ENCODE measurements at regions not wholly inside any gene's neighbourhood (a gene's known extent, or its start where the extent isn't known, plus 50 kb on each side); places are given as distances from the start of the nearest gene placed in this dataset.

- no peaks in the 10 kb centered on the region for H3K36me3 ChIP-seq (ENCODE audit: control insufficient read depth, insufficient read depth, low read length, severe bottlenecking)
- no peak overlapping the region for H3K9ac ChIP-seq (ENCODE audit: low read length)
- H3K4me3 ChIP-seq (ENCODE audit: low read length), result no peak overlapping the region
- H3K4me1 ChIP-seq (ENCODE audit: control insufficient read depth, insufficient read depth, low read length), result peaks cover 13% of the 10 kb centered on the region
- DNase-seq (ENCODE audit: low read depth), result peak; percentile 67
- H3K9me3 ChIP-seq (ENCODE audit: control insufficient read depth, low read length), result no peaks in the 10 kb centered on the region
- peaks cover 5% of the 10 kb centered on the region for H3K27me3 ChIP-seq (replicated peaks; ENCODE audit: control insufficient read depth, insufficient read depth, low read length)
Measured at GRCh38 chr9:28212979-28213378, 639.7 kb upstream of the C9orf72 start.

GRCh38 chr9:28215536-28216299, 642.4 kb upstream of the C9orf72 start:
- H3K27me3 ChIP-seq (replicated peaks; ENCODE audit: control insufficient read depth, insufficient read depth, low read length), result peaks cover 5% of the 10 kb centered on the region
- H3K4me1 ChIP-seq (ENCODE audit: control insufficient read depth, insufficient read depth, low read length), result peaks cover 13% of the 10 kb centered on the region
- no peaks in the 10 kb centered on the region for H3K36me3 ChIP-seq (ENCODE audit: control insufficient read depth, insufficient read depth, low read length, severe bottlenecking)
- DNase-seq (ENCODE audit: low read depth), result no peak
- no peak overlapping the region for H3K4me3 ChIP-seq (ENCODE audit: low read length)
- no peak overlapping the region for H3K9ac ChIP-seq (ENCODE audit: low read length)
- H3K9me3 ChIP-seq (ENCODE audit: control insufficient read depth, low read length), result no peaks in the 10 kb centered on the region

GRCh38 chr9:28232686-28233085, 659.4 kb upstream of the C9orf72 start:
- Histone ChIP-seq H3K9me3 (ENCODE audit: control insufficient read depth, low read length) (peaks cover 7% of the 10 kb centered on the region), H3K36me3 (ENCODE audit: control insufficient read depth, insufficient read depth, low read length, severe bottlenecking) (no peaks in the 10 kb centered on the region), H3K9ac (ENCODE audit: low read length) (no peak overlapping the region), H3K4me3 (ENCODE audit: low read length) (no peak overlapping the region), H3K27me3 (replicated peaks; ENCODE audit: control insufficient read depth, insufficient read depth, low read length) (no peaks in the 10 kb centered on the region), H3K4me1 (ENCODE audit: control insufficient read depth, insufficient read depth, low read length) (peaks cover 13% of the 10 kb centered on the region)
- no peak for DNase-seq (ENCODE audit: low read depth)

GRCh38 chr9:28234133-28234893, 661.0 kb upstream of the C9orf72 start:
- peak; percentile 2 for DNase-seq (ENCODE audit: low read depth)

GRCh38 chr9:28234894-28235277, 661.6 kb upstream of the C9orf72 start:
- DNase-seq (ENCODE audit: low read depth), result peak; percentile 30
- Histone ChIP-seq H3K9me3 (ENCODE audit: control insufficient read depth, low read length) (peaks cover 9% of the 10 kb centered on the region), H3K36me3 (ENCODE audit: control insufficient read depth, insufficient read depth, low read length, severe bottlenecking) (no peaks in the 10 kb centered on the region), H3K27me3 (replicated peaks; ENCODE audit: control insufficient read depth, insufficient read depth, low read length) (no peaks in the 10 kb centered on the region), H3K4me3 (ENCODE audit: low read length) (no peak overlapping the region), H3K9ac (ENCODE audit: low read length) (no peak overlapping the region), H3K4me1 (ENCODE audit: control insufficient read depth, insufficient read depth, low read length) (peaks cover 13% of the 10 kb centered on the region)

More at GRCh38 chr9:28234133-28234893, 661.0 kb upstream of the C9orf72 start:
- Histone ChIP-seq H3K9ac (ENCODE audit: low read length) (no peak overlapping the region), H3K36me3 (ENCODE audit: control insufficient read depth, insufficient read depth, low read length, severe bottlenecking) (no peaks in the 10 kb centered on the region), H3K4me1 (ENCODE audit: control insufficient read depth, insufficient read depth, low read length) (peaks cover 13% of the 10 kb centered on the region), H3K27me3 (replicated peaks; ENCODE audit: control insufficient read depth, insufficient read depth, low read length) (no peaks in the 10 kb centered on the region), H3K4me3 (ENCODE audit: low read length) (no peak overlapping the region), H3K9me3 (ENCODE audit: control insufficient read depth, low read length) (peaks cover 7% of the 10 kb centered on the region)

GRCh38 chr9:28249424-28249823, 676.1 kb upstream of the C9orf72 start:
- DNase-seq (ENCODE audit: low read depth), result no peak
- H3K4me1 ChIP-seq (ENCODE audit: control insufficient read depth, insufficient read depth, low read length), result peaks cover 9% of the 10 kb centered on the region
- no peak overlapping the region for H3K9ac ChIP-seq (ENCODE audit: low read length)
- H3K27me3 ChIP-seq (replicated peaks; ENCODE audit: control insufficient read depth, insufficient read depth, low read length), result no peaks in the 10 kb centered on the region
- H3K4me3 ChIP-seq (ENCODE audit: low read length), result no peak overlapping the region
- no peaks in the 10 kb centered on the region for H3K36me3 ChIP-seq (ENCODE audit: control insufficient read depth, insufficient read depth, low read length, severe bottlenecking)
- H3K9me3 ChIP-seq (ENCODE audit: control insufficient read depth, low read length), result no peaks in the 10 kb centered on the region

- Histone ChIP-seq H3K36me3 (ENCODE audit: control insufficient read depth, insufficient read depth, low read length, severe bottlenecking) (no peaks in the 10 kb centered on the region), H3K4me1 (ENCODE audit: control insufficient read depth, insufficient read depth, low read length) (no peaks in the 10 kb centered on the region), H3K9me3 (ENCODE audit: control insufficient read depth, low read length) (no peaks in the 10 kb centered on the region), H3K9ac (ENCODE audit: low read length) (no peak overlapping the region), H3K27me3 (replicated peaks; ENCODE audit: control insufficient read depth, insufficient read depth, low read length) (no peaks in the 10 kb centered on the region), H3K4me3 (ENCODE audit: low read length) (no peak overlapping the region)
- DNase-seq (ENCODE audit: low read depth), result no peak
Measured at GRCh38 chr9:28255174-28255573, 681.9 kb upstream of the C9orf72 start.

- Histone ChIP-seq H3K4me3 (ENCODE audit: low read length) (no peak overlapping the region), H3K9me3 (ENCODE audit: control insufficient read depth, low read length) (no peaks in the 10 kb centered on the region), H3K9ac (ENCODE audit: low read length) (no peak overlapping the region), H3K36me3 (ENCODE audit: control insufficient read depth, insufficient read depth, low read length, severe bottlenecking) (no peaks in the 10 kb centered on the region), H3K4me1 (ENCODE audit: control insufficient read depth, insufficient read depth, low read length) (peaks cover 4% of the 10 kb centered on the region), H3K27me3 (replicated peaks; ENCODE audit: control insufficient read depth, insufficient read depth, low read length) (no peaks in the 10 kb centered on the region)
- no peak for DNase-seq (ENCODE audit: low read depth)
Measured at GRCh38 chr9:28260330-28260729, 687.0 kb upstream of the C9orf72 start.

GRCh38 chr9:28264368-28264767, 691.1 kb upstream of the C9orf72 start:
- Histone ChIP-seq H3K36me3 (ENCODE audit: control insufficient read depth, insufficient read depth, low read length, severe bottlenecking) (no peaks in the 10 kb centered on the region), H3K9me3 (ENCODE audit: control insufficient read depth, low read length) (no peaks in the 10 kb centered on the region), H3K4me3 (ENCODE audit: low read length) (no peak overlapping the region), H3K27me3 (replicated peaks; ENCODE audit: control insufficient read depth, insufficient read depth, low read length) (no peaks in the 10 kb centered on the region), H3K4me1 (ENCODE audit: control insufficient read depth, insufficient read depth, low read length) (peaks cover 4% of the 10 kb centered on the region), H3K9ac (ENCODE audit: low read length) (no peak overlapping the region)
- peak; percentile 13 for DNase-seq (ENCODE audit: low read depth)

- Histone ChIP-seq H3K36me3 (ENCODE audit: control insufficient read depth, insufficient read depth, low read length, severe bottlenecking) (no peaks in the 10 kb centered on the region), H3K4me3 (ENCODE audit: low read length) (no peak overlapping the region)
Measured at GRCh38 chr9:28267351-28267750, 694.1 kb upstream of the C9orf72 start.

GRCh38 chr9:28270156-28270555, 696.9 kb upstream of the C9orf72 start:
- Histone ChIP-seq H3K9ac (ENCODE audit: low read length) (no peak overlapping the region), H3K9me3 (ENCODE audit: control insufficient read depth, low read length) (no peaks in the 10 kb centered on the region), H3K4me1 (ENCODE audit: control insufficient read depth, insufficient read depth, low read length) (no peaks in the 10 kb centered on the region), H3K27me3 (replicated peaks; ENCODE audit: control insufficient read depth, insufficient read depth, low read length) (no peaks in the 10 kb centered on the region), H3K36me3 (ENCODE audit: control insufficient read depth, insufficient read depth, low read length, severe bottlenecking) (no peaks in the 10 kb centered on the region), H3K4me3 (ENCODE audit: low read length) (no peak overlapping the region)
- no peak for DNase-seq (ENCODE audit: low read depth)

More at GRCh38 chr9:28267351-28267750, 694.1 kb upstream of the C9orf72 start:
- DNase-seq (ENCODE audit: low read depth), result no peak
- Histone ChIP-seq H3K9me3 (ENCODE audit: control insufficient read depth, low read length) (no peaks in the 10 kb centered on the region), H3K27me3 (replicated peaks; ENCODE audit: control insufficient read depth, insufficient read depth, low read length) (no peaks in the 10 kb centered on the region), H3K9ac (ENCODE audit: low read length) (no peak overlapping the region), H3K4me1 (ENCODE audit: control insufficient read depth, insufficient read depth, low read length) (peaks cover 4% of the 10 kb centered on the region)

Measured in adipocyte (in vitro differentiated cells).